22Rv1 (cell line): ENCODE measurements at regions not wholly inside any gene's neighbourhood (a gene's known extent, or its start where the extent isn't known, plus 50 kb on each side); places are given as distances from the start of the nearest gene placed in this dataset.

Source experiments
- ZFX ChIP-seq: fragments of 450-650 bp; IDR thresholded peaks from 2 replicates; pipeline ENCODE4 v1.6.1; 2017; ENCODE audit warnings: antibody characterized with exemption, borderline replicate concordance
- TF ChIP-seq, protein P1 (sequence below): fragments of 450-650 bp; IDR thresholded peaks from 2 replicates; pipeline ENCODE4 v1.5.1; 2017; ENCODE audit warnings: mild to moderate bottlenecking

DNA sequence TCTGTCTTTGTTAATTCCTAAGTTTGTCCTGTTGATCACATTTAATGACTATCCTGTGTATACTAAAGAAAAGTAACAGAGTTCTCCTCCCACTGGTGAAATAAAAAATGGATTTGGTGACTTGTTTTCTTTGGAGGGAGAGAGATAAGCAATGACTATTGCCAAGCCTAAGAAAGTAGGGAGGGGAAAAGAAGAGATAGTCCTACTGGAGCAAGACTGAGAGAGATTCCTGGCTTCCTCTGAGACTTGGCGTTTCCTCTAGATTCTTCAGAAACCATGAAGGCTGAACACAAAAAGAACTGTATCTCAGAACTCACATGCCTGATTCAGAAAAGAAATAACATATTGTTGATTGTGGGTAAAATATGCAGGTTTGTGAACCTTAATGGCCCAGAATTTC lies 406.5 kb downstream of the FOXO1 start:
- TF ChIP-seq, protein P1, sequence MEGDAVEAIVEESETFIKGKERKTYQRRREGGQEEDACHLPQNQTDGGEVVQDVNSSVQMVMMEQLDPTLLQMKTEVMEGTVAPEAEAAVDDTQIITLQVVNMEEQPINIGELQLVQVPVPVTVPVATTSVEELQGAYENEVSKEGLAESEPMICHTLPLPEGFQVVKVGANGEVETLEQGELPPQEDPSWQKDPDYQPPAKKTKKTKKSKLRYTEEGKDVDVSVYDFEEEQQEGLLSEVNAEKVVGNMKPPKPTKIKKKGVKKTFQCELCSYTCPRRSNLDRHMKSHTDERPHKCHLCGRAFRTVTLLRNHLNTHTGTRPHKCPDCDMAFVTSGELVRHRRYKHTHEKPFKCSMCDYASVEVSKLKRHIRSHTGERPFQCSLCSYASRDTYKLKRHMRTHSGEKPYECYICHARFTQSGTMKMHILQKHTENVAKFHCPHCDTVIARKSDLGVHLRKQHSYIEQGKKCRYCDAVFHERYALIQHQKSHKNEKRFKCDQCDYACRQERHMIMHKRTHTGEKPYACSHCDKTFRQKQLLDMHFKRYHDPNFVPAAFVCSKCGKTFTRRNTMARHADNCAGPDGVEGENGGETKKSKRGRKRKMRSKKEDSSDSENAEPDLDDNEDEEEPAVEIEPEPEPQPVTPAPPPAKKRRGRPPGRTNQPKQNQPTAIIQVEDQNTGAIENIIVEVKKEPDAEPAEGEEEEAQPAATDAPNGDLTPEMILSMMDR, result no peak
- TF ChIP-seq ZFX, result no peak
